Sigmoid colon (tissue), 4 donors: ENCODE measurements at regions not wholly inside any gene's neighbourhood (a gene's known extent, or its start where the extent isn't known, plus 50 kb on each side); places are given as distances from the start of the nearest gene placed in this dataset.

Experiments used
- CTCF ChIP-seq, 4 experiments: fragments of 450-650 bp in 3 of 4; fragments of 200-600 bp in 1 of 4; IDR thresholded peaks; one replicate each; pipeline ENCODE4 v1.5.1; 2016 to 2019; ENCODE audit warnings: antibody characterized with exemption in 4 of 4, mild to moderate bottlenecking in 3 of 4, moderate library complexity in 2 of 4
- EP300 ChIP-seq, 4 donors: sonication (generic); formaldehyde crosslinking; IDR thresholded peaks; one replicate each; pipeline ENCODE4 v1.6.1; 2017; ENCODE audit warnings: antibody characterized with exemption in 4 of 4
- POLR2A ChIP-seq, 2 donors: fragments of 450-650 bp; IDR thresholded peaks; one replicate each; pipeline ENCODE4 v1.6.1; 2016; ENCODE audit warnings: antibody characterized with exemption in 2 of 2, mild to moderate bottlenecking in 2 of 2, moderate library complexity in 2 of 2
- POLR2AphosphoS5 ChIP-seq, 4 donors: sonication (generic); formaldehyde crosslinking; IDR thresholded peaks; one replicate each; pipeline ENCODE4 v1.6.1; 2017; ENCODE audit warnings: antibody characterized with exemption in 4 of 4

GRCh38 chr3:14039149-14039548 lies 85.5 kb downstream of the CHCHD4 start:
- TF ChIP-seq POLR2AphosphoS5 (IDR thresholded peaks at IDR 0.05) (no peak), CTCF (IDR thresholded peaks at IDR 0.05) (no peak), POLR2A (IDR thresholded peaks at IDR 0.05) (no peak), EP300 (IDR thresholded peaks at IDR 0.05) (no peak)
